ENCODE measurements at regions not wholly inside any gene's neighbourhood (a gene's known extent, or its start where the extent isn't known, plus 50 kb on each side); places are given as distances from the start of the nearest gene placed in this dataset.

GRCh38 chr5:44225231-44226160 lies 163.7 kb downstream of the FGF10 start:
- Histone ChIP-seq H3K4me2 (ENCODE audit: low read depth, low read length, poor library complexity, severe bottlenecking) (no peak overlapping the region), H4K20me1 (ENCODE audit: insufficient read depth, low read length, poor library complexity, severe bottlenecking) (no peaks in the 10 kb centered on the region), H3K79me2 (ENCODE audit: insufficient read depth, low read length) (no peaks in the 10 kb centered on the region), H3K9me3 (ENCODE audit: insufficient read depth, low read depth, low read length) (no peaks in the 10 kb centered on the region), H3K9me2 (replicated peaks; ENCODE audit: low read depth, low read length) (no peaks in the 10 kb centered on the region), H3K4me1 (ENCODE audit: insufficient read depth, low read length, poor library complexity, severe bottlenecking) (no peaks in the 10 kb centered on the region), H3K9ac (ENCODE audit: low read depth, low read length, poor library complexity, severe bottlenecking) (no peak overlapping the region), H3K36me3 (ENCODE audit: insufficient read depth, low read length) (no peaks in the 10 kb centered on the region), H3F3A (ENCODE audit: low read depth) (no peaks in the 10 kb centered on the region), H2AFZ (ENCODE audit: low read length) (no peak overlapping the region), H3K27me3 (ENCODE audit: insufficient read depth, low read length, poor library complexity, severe bottlenecking) (no peaks in the 10 kb centered on the region), H3K4me3 (ENCODE audit: low read length, poor library complexity, severe bottlenecking) (no peak overlapping the region)
- TF ChIP-seq CTCF (conservative IDR thresholded peaks at IDR 0.05; ENCODE audit: low read length) (no peak), EZH2phosphoT487 (IDR thresholded peaks at IDR 0.05; ENCODE audit: borderline replicate concordance) (no peak)

- Histone ChIP-seq H3K4me1 (ENCODE audit: insufficient read depth, low read length, poor library complexity, severe bottlenecking) (no peaks in the 10 kb centered on the region), H3K9me3 (ENCODE audit: insufficient read depth, low read depth, low read length) (no peaks in the 10 kb centered on the region), H3K4me3 (ENCODE audit: low read length, poor library complexity, severe bottlenecking) (no peak overlapping the region), H3K4me2 (ENCODE audit: low read depth, low read length, poor library complexity, severe bottlenecking) (no peak overlapping the region), H3K27me3 (ENCODE audit: insufficient read depth, low read length, poor library complexity, severe bottlenecking) (no peaks in the 10 kb centered on the region), H2AFZ (ENCODE audit: low read length) (no peak overlapping the region), H3K79me2 (ENCODE audit: insufficient read depth, low read length) (no peaks in the 10 kb centered on the region), H4K20me1 (ENCODE audit: insufficient read depth, low read length, poor library complexity, severe bottlenecking) (no peaks in the 10 kb centered on the region), H3K36me3 (ENCODE audit: insufficient read depth, low read length) (no peaks in the 10 kb centered on the region), H3K9ac (ENCODE audit: low read depth, low read length, poor library complexity, severe bottlenecking) (no peak overlapping the region), H3F3A (ENCODE audit: low read depth) (no peaks in the 10 kb centered on the region), H3K9me2 (replicated peaks; ENCODE audit: low read depth, low read length) (no peaks in the 10 kb centered on the region)
- TF ChIP-seq EZH2phosphoT487 (IDR thresholded peaks at IDR 0.05; ENCODE audit: borderline replicate concordance) (no peak), CTCF (conservative IDR thresholded peaks at IDR 0.05; ENCODE audit: low read length) (no peak)
Observed at GRCh38 chr5:44199408-44199807, 189.8 kb downstream of the FGF10 start.

GRCh38 chr5:44189255-44189654 lies 200.0 kb downstream of the FGF10 start:
- Histone ChIP-seq H3K36me3 (ENCODE audit: insufficient read depth, low read length) (no peaks in the 10 kb centered on the region), H2AFZ (ENCODE audit: low read length) (no peak overlapping the region), H3K9me3 (ENCODE audit: insufficient read depth, low read depth, low read length) (no peaks in the 10 kb centered on the region), H3K4me3 (ENCODE audit: low read length, poor library complexity, severe bottlenecking) (no peak overlapping the region), H3F3A (ENCODE audit: low read depth) (no peaks in the 10 kb centered on the region), H4K20me1 (ENCODE audit: insufficient read depth, low read length, poor library complexity, severe bottlenecking) (no peaks in the 10 kb centered on the region), H3K27me3 (ENCODE audit: insufficient read depth, low read length, poor library complexity, severe bottlenecking) (no peaks in the 10 kb centered on the region), H3K4me2 (ENCODE audit: low read depth, low read length, poor library complexity, severe bottlenecking) (no peak overlapping the region), H3K9ac (ENCODE audit: low read depth, low read length, poor library complexity, severe bottlenecking) (no peak overlapping the region), H3K4me1 (ENCODE audit: insufficient read depth, low read length, poor library complexity, severe bottlenecking) (no peaks in the 10 kb centered on the region), H3K79me2 (ENCODE audit: insufficient read depth, low read length) (no peaks in the 10 kb centered on the region), H3K9me2 (replicated peaks; ENCODE audit: low read depth, low read length) (no peaks in the 10 kb centered on the region)
- TF ChIP-seq EZH2phosphoT487 (IDR thresholded peaks at IDR 0.05; ENCODE audit: borderline replicate concordance) (no peak), CTCF (conservative IDR thresholded peaks at IDR 0.05; ENCODE audit: low read length) (no peak)

All from Loucy (cell line).